ENCODE measurements at regions not wholly inside any gene's neighbourhood (a gene's known extent, or its start where the extent isn't known, plus 50 kb on each side); places are given as distances from the start of the nearest gene placed in this dataset.

- WGBS, 3 donors = 82 to 94% (median 83%) methylated on average over 3 of the region's 3 CpGs
- Histone ChIP-seq H3K27me3 (ENCODE audit: control insufficient read depth in 3 of 3, insufficient read depth in 3 of 3, low read length in 3 of 3) (peaks cover 0 to 3% (median 0%) of the 10 kb centered on the region in 3 donors), H3K4me3 (ENCODE audit: low read depth in 1 of 3, low read length in 3 of 3) (no peak overlapping the region), H3K36me3 (ENCODE audit: control insufficient read depth in 3 of 3, insufficient read depth in 2 of 3, low read depth in 1 of 3, low read length in 3 of 3) (no peaks in the 10 kb centered on the region), H3K27ac (ENCODE audit: low read depth in 1 of 3, low read length in 2 of 3) (no peak overlapping the region), H3K9me3 (ENCODE audit: control insufficient read depth in 2 of 2, insufficient read depth in 1 of 2, low read depth in 1 of 2, low read length in 1 of 2) (no peaks in the 10 kb centered on the region), H3K4me1 (ENCODE audit: control insufficient read depth in 3 of 3, insufficient read depth in 2 of 3, low read depth in 1 of 3, low read length in 2 of 3) (peaks cover 0 to 9% (median 1%) of the 10 kb centered on the region in 3 donors)
- DNase-seq (peak; percentile 45 to 76), FAIRE-seq (no peak)
Observed at GRCh38 chr20:1060985-1061384, 57.4 kb upstream of the PSMF1 start.

- Histone ChIP-seq H3K4me3 (ENCODE audit: low read depth in 1 of 3, low read length in 3 of 3) (no peak overlapping the region), H3K36me3 (ENCODE audit: control insufficient read depth in 3 of 3, insufficient read depth in 2 of 3, low read depth in 1 of 3, low read length in 3 of 3) (no peaks in the 10 kb centered on the region), H3K4me1 (ENCODE audit: control insufficient read depth in 3 of 3, insufficient read depth in 2 of 3, low read depth in 1 of 3, low read length in 2 of 3) (peaks cover 0 to 9% (median 1%) of the 10 kb centered on the region in 3 donors), H3K27ac (ENCODE audit: low read depth in 1 of 3, low read length in 2 of 3) (peak overlapping the region in 2 of 3 donors; percentile 27 to 36), H3K9me3 (ENCODE audit: control insufficient read depth in 2 of 2, insufficient read depth in 1 of 2, low read depth in 1 of 2, low read length in 1 of 2) (no peaks in the 10 kb centered on the region), H3K27me3 (ENCODE audit: control insufficient read depth in 3 of 3, insufficient read depth in 3 of 3, low read length in 3 of 3) (peaks cover 0 to 1% (median 0%) of the 10 kb centered on the region in 3 donors)
- FAIRE-seq (no peak), DNase-seq (peak; percentile 4 to 19)
Observed at GRCh38 chr20:1061484-1062221, 56.7 kb upstream of the PSMF1 start.

GRCh38 chr20:1062334-1063010 lies 55.9 kb upstream of the PSMF1 start:
- 24 to 45% (median 38%) methylated on average over 6 of the region's 6 CpGs for whole genome bisulfite sequencing, 3 donors
- peak overlapping the region in 2 of 3 donors; percentile 18 to 69 for H3K27ac ChIP-seq (ENCODE audit: low read depth in 1 of 3, low read length in 2 of 3)
- H3K4me3 ChIP-seq (ENCODE audit: low read depth in 1 of 3, low read length in 3 of 3) = no peak overlapping the region
- DNase-seq = peak; percentile 76 to 92
- no peaks in the 10 kb centered on the region for H3K27me3 ChIP-seq (ENCODE audit: control insufficient read depth in 3 of 3, insufficient read depth in 3 of 3, low read length in 3 of 3)
- no peaks in the 10 kb centered on the region for H3K36me3 ChIP-seq (ENCODE audit: control insufficient read depth in 3 of 3, insufficient read depth in 2 of 3, low read depth in 1 of 3, low read length in 3 of 3)
- H3K4me1 ChIP-seq (ENCODE audit: control insufficient read depth in 3 of 3, insufficient read depth in 2 of 3, low read depth in 1 of 3, low read length in 2 of 3) = peaks cover 0 to 9% (median 1%) of the 10 kb centered on the region in 3 donors
- peaks cover 1 to 3% of the 10 kb centered on the region in 2 donors for H3K9me3 ChIP-seq (ENCODE audit: control insufficient read depth in 2 of 2, insufficient read depth in 1 of 2, low read depth in 1 of 2, low read length in 1 of 2)
- no peak for FAIRE-seq

All from small intestine (tissue), 7 donors.